ENCODE measurements at regions not wholly inside any gene's neighbourhood (a gene's known extent, or its start where the extent isn't known, plus 50 kb on each side); places are given as distances from the start of the nearest gene placed in this dataset.
"Not testable (repeated sequence)": the region's sequence is repeated elsewhere in the genome, so short reads cannot be mapped to it uniquely, and the experiment has no call there.

GRCh38 chr7:4527988-4528636, 154.0 kb upstream of the FOXK1 start:
- peaks cover 6% of the 10 kb centered on the region for H3K4me1 Mint-ChIP-seq
- Histone ChIP-seq H3K9ac (no peak overlapping the region), H3K9me3 (ENCODE audit: low read depth) (no peaks in the 10 kb centered on the region), H3K79me2 (ENCODE audit: low read depth) (no peaks in the 10 kb centered on the region), H2AFZ (replicated peaks) (no peak overlapping the region), H3K36me3 (no peaks in the 10 kb centered on the region), H3K27ac (no peak overlapping the region), H3K27me3 (no peaks in the 10 kb centered on the region), H3F3A (ENCODE audit: low read depth) (no peaks in the 10 kb centered on the region), H3K4me1 (peaks cover 8% of the 10 kb centered on the region), H3K4me2 (no peak overlapping the region), H4K20me1 (ENCODE audit: low read depth) (no peaks in the 10 kb centered on the region), H3K4me3 (no peak overlapping the region)
- no peaks in the 10 kb centered on the region for H3K36me3 Mint-ChIP-seq
- H3K9me3 Mint-ChIP-seq: peaks cover 1% of the 10 kb centered on the region
- no peak for TF ChIP-seq EZH2 (IDR thresholded peaks at IDR 0.05)
- no peak for TF ChIP-seq CTCF (IDR thresholded peaks at IDR 0.05)
- TF ChIP-seq EZH2phosphoT487 (IDR thresholded peaks at IDR 0.05): no peak
- peaks cover 2% of the 10 kb centered on the region for H3K27me3 Mint-ChIP-seq (ENCODE audit: insufficient read depth, low read depth)
- DNase-seq (ENCODE audit: low spot score): no peak
- H3K27ac Mint-ChIP-seq: no peak overlapping the region
- H3K4me3 Mint-ChIP-seq: no peak overlapping the region

GRCh38 chr7:4531236-4531635, 150.9 kb upstream of the FOXK1 start:
- H3K9me3 Mint-ChIP-seq: peaks cover 4% of the 10 kb centered on the region
- Histone ChIP-seq H3K79me2 (ENCODE audit: low read depth) (no peaks in the 10 kb centered on the region), H3F3A (ENCODE audit: low read depth) (no peaks in the 10 kb centered on the region), H2AFZ (replicated peaks) (no peak overlapping the region), H3K4me2 (no peak overlapping the region), H3K4me3 (no peak overlapping the region), H4K20me1 (ENCODE audit: low read depth) (no peaks in the 10 kb centered on the region), H3K9me3 (ENCODE audit: low read depth) (no peaks in the 10 kb centered on the region), H3K27ac (no peak overlapping the region), H3K27me3 (no peaks in the 10 kb centered on the region), H3K36me3 (no peaks in the 10 kb centered on the region), H3K4me1 (peaks cover 8% of the 10 kb centered on the region), H3K9ac (no peak overlapping the region)
- H3K4me1 Mint-ChIP-seq: peaks cover 12% of the 10 kb centered on the region
- DNase-seq (ENCODE audit: low spot score): no peak
- H3K27ac Mint-ChIP-seq: no peak overlapping the region
- no peak overlapping the region for H3K4me3 Mint-ChIP-seq
- H3K27me3 Mint-ChIP-seq (ENCODE audit: insufficient read depth, low read depth): no peaks in the 10 kb centered on the region
- TF ChIP-seq EZH2phosphoT487 (IDR thresholded peaks at IDR 0.05) (no peak), EZH2 (IDR thresholded peaks at IDR 0.05) (no peak), CTCF (IDR thresholded peaks at IDR 0.05) (no peak)
- peaks cover 3% of the 10 kb centered on the region for H3K36me3 Mint-ChIP-seq

- H3K4me3 Mint-ChIP-seq; H3K36me3 Mint-ChIP-seq; H3K9ac ChIP-seq; H3K27ac Mint-ChIP-seq; H3F3A ChIP-seq (ENCODE audit: low read depth); H3K4me2 ChIP-seq; H3K27me3 Mint-ChIP-seq (ENCODE audit: insufficient read depth, low read depth); H3K9me3 ChIP-seq (ENCODE audit: low read depth); H3K4me3 ChIP-seq; H4K20me1 ChIP-seq (ENCODE audit: low read depth); H3K9me3 Mint-ChIP-seq; H3K27me3 ChIP-seq; H3K27ac ChIP-seq; H3K4me1 ChIP-seq; H3K79me2 ChIP-seq (ENCODE audit: low read depth); H2AFZ ChIP-seq (replicated peaks); DNase-seq (ENCODE audit: low spot score); H3K36me3 ChIP-seq: not testable (repeated sequence)
- peaks cover 12% of the 10 kb centered on the region for H3K4me1 Mint-ChIP-seq
Observed at GRCh38 chr7:4533339-4533738, 148.8 kb upstream of the FOXK1 start.

GRCh38 chr7:4549681-4550080, 132.4 kb upstream of the FOXK1 start:
- Histone ChIP-seq H4K20me1 (ENCODE audit: low read depth) (no peaks in the 10 kb centered on the region), H3K27ac (no peak overlapping the region), H3K4me2 (no peak overlapping the region), H3K9me3 (ENCODE audit: low read depth) (peaks cover 5% of the 10 kb centered on the region), H3F3A (ENCODE audit: low read depth) (no peaks in the 10 kb centered on the region), H3K79me2 (ENCODE audit: low read depth) (no peaks in the 10 kb centered on the region), H3K27me3 (no peaks in the 10 kb centered on the region), H3K4me3 (no peak overlapping the region), H3K9ac (no peak overlapping the region), H2AFZ (replicated peaks) (no peak overlapping the region), H3K36me3 (no peaks in the 10 kb centered on the region), H3K4me1 (no peaks in the 10 kb centered on the region)
- H3K27ac Mint-ChIP-seq: no peak overlapping the region
- no peaks in the 10 kb centered on the region for H3K4me1 Mint-ChIP-seq
- no peaks in the 10 kb centered on the region for H3K36me3 Mint-ChIP-seq
- no peak for TF ChIP-seq CTCF (IDR thresholded peaks at IDR 0.05)
- TF ChIP-seq EZH2phosphoT487 (IDR thresholded peaks at IDR 0.05): no peak
- no peak for TF ChIP-seq EZH2 (IDR thresholded peaks at IDR 0.05)
- peaks cover 21% of the 10 kb centered on the region for H3K9me3 Mint-ChIP-seq
- no peak overlapping the region for H3K4me3 Mint-ChIP-seq
- peaks cover 4% of the 10 kb centered on the region for H3K27me3 Mint-ChIP-seq (ENCODE audit: insufficient read depth, low read depth)
- no peak for DNase-seq (ENCODE audit: low spot score)
